Activated T-cell treated with anti-CD3 and anti-CD28 coated beads, Interleukin-2, amount 50 U/mL, for 48 hours (primary cell): ENCODE measurements at regions not wholly inside any gene's neighbourhood (a gene's known extent, or its start where the extent isn't known, plus 50 kb on each side); places are given as distances from the start of the nearest gene placed in this dataset.
"Not testable (repeated sequence)": the region's sequence is repeated elsewhere in the genome, so short reads cannot be mapped to it uniquely, and the experiment has no call there.

Experiments used
- DNase-seq, 2 experiments: peaks; one replicate each; pipeline ENCODE4 v3.0.0-alpha.2; 2020

DNA sequence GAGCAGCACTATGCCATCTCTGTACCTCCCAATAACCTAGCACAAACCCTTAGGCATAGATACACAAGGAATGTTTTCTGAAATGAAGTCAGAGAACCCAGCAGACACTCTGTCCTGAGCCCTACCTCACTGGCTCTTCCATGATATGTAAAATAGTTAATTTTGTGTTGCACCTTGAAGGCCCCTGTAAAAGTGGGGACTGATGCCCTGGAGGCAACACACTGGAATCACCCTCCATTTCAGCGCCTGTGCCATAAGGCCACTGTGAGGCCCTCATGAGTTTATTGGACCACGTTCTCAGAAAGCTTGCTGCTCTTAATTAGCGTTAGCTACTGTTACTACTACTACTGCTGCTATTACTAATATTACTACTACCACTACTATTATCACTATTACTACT is 670.1 kb upstream of the SOX11 start:
- DNase-seq, result no peak

GRCh38 chr2:5022708-5023635 is 669.2 kb upstream of the SOX11 start:
- not testable (repeated sequence) for DNase-seq

- no peak for DNase-seq
Measured at GRCh38 chr2:5026571-5027234, 665.5 kb upstream of the SOX11 start.

DNA sequence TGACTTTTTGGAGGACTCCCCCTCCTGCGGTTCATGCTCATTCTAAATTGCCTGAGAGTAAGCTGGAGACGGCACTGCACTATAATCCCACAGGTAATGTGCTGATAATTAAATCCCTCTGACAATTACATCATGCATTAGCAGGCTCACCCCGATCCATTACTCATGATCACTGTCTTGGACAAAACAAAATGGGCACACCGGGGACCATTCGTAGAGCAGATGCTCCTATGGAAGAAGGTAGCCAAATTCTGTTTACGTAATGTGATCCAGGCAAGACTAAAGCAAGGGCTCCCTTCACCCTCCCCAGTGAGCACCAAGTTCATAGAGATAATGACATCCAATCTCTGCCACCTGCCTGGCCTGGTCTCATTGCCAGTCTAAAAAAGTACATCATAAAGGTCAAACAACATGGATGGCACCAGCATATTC is 657.1 kb upstream of the SOX11 start:
- no peak for DNase-seq

- no peak for DNase-seq
Measured at GRCh38 chr2:5036256-5036655, 655.9 kb upstream of the SOX11 start.

- DNase-seq, result no peak
Measured at GRCh38 chr2:5039241-5039975, 652.8 kb upstream of the SOX11 start.

GRCh38 chr2:5040571-5040970 is 651.6 kb upstream of the SOX11 start:
- DNase-seq, result no peak

GRCh38 chr2:5041501-5041900 is 650.7 kb upstream of the SOX11 start:
- no peak for DNase-seq

DNA sequence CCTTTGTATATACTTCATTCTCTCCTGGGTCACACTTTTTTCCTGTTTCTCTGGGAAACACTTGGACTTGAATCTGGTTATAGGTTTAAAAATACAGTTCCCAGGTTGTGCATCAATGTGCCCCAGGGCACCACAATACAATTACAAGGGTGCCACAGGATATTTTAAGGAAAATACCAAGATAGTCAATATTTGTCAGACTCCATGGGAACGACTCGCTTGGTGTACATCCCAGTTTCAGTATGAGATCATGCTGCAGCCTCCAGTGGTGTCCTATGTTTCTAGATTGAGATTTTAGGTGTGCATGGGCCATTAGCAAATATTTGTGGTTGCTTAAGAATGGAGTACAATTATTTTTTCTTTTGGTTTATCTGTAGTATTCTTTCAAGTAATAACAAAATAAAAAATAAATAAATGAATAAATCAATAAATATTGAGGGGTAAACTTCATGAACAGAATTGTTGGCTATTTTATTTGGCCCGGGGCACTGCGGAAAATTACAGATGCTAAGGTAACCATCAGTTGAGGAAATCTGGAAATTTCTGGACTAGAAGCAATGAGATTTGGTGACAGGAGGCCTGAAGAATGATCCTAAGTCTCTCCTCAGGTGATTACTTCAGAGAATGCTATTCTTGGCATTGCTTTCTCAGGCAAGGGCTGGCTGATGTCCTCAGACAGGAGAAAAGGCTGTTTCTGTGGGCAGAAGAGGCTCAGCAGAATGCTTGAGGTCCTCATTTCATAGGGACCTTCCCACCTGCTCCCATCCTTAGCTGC is 649.3 kb upstream of the SOX11 start:
- no peak for DNase-seq

GRCh38 chr2:5051300-5051699 is 640.9 kb upstream of the SOX11 start:
- no peak for DNase-seq

- DNase-seq, result no peak
Measured at GRCh38 chr2:5052905-5053304, 639.3 kb upstream of the SOX11 start.

GRCh38 chr2:5057891-5058351 is 634.3 kb upstream of the SOX11 start:
- DNase-seq, result no peak

DNA sequence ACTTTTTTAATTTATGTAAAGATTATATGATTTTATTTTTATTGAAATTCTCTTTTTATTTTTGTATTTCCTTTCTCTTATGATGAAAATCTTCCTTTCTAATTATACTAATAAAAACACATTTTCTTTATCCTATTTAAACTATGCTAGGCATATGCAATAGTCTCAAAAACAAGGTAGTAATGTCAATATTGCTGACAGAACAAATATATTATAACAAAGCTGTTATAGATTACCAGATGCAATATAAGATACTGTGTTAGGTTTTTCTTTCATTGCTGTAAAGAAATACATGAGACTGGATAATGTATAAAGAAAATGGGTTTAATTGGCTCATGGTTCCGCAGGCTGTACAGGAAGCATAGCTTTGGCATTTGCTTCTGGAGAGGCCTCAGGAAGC is 631.2 kb upstream of the SOX11 start:
- DNase-seq, result no peak

DNA sequence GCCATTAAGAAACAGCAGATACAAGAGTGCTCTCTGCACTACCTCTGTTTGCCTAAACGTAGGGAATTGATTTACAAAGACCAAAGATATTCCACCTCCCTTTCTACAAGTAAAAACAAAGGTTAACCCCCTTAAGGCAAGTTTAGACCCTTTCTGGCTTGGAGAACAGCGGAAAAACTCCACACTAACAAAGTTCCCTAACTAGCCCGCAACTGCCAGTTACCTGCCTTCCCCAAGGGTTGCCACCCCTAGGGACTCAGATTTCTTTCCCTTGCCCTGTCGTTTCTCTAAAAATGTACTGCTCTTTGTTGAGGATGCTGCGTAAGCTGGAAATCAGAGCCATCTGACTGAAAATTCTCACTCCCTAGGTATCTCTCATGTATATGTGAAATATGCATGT is 627.5 kb upstream of the SOX11 start:
- no peak for DNase-seq

- DNase-seq, result no peak
Measured at GRCh38 chr2:5067816-5068215, 624.4 kb upstream of the SOX11 start.

DNA sequence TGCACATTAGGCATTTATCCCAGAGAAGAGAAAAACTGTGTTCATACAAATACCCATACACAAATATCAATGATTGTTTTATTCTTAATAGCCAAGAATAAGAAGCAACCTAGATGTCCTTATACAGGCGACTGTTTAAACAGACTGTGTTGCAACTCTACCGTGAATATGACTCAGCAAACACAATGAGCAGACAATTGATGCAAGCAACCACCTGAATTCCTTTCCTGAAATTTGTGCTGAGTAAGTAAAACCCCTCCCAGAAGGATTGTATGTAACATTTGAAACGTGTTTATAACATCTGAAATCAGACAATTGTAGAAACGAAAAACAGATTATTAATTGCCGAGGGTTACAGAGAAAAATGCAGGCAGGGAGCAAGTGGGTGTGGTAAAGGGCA is 621.9 kb upstream of the SOX11 start:
- no peak for DNase-seq

GRCh38 chr2:5074733-5075132 is 617.5 kb upstream of the SOX11 start:
- DNase-seq, result no peak

DNA sequence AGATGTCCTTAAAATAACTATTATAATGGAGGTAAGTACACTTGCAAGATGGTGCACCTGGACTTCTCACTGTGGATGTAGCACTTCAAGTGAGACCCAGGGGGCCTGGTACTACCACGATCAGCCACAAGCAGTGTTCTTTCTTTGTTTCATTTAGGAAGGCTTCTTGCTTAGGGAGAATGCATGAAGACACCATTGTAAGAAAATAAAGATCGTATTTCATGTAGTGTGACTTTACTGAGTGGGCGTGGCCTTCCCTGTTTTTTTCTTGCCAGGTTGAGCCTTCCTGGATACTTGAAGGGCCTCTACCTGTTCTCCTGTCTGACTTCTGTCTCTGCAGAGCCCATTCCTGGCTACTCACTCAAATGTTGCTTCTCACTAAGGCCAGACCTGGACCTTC is 615.6 kb upstream of the SOX11 start:
- no peak for DNase-seq

DNA sequence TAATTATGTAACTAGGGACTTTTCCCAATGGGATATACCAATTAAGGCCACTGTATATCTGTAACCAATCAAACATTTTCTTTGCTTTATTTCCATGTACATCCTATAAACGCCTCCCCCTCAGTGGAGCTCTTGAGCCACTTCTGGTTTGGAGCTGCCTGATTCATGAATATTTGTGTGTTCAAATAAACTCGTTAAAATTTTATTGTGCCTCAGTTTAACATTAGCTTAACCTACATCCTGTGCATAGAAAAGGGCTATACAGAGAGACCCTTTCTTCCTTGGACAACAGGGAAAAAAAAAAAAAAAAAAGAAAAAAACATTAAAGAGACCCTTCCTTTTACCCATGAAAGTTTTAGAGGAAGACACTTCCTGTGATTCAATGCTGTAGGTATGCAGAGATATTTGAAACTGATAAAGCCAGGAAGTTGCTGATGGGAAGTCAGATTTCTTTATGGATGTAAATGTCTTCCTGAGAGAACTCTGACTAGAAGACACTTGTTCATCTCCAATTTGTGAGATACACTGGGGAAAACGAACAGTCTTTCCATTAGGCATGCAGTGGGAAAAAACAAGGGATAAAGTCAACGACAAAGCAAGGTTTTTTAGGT is 614.6 kb upstream of the SOX11 start:
- no peak for DNase-seq

- no peak for DNase-seq
Measured at GRCh38 chr2:5083402-5083801, 608.8 kb upstream of the SOX11 start.

DNA sequence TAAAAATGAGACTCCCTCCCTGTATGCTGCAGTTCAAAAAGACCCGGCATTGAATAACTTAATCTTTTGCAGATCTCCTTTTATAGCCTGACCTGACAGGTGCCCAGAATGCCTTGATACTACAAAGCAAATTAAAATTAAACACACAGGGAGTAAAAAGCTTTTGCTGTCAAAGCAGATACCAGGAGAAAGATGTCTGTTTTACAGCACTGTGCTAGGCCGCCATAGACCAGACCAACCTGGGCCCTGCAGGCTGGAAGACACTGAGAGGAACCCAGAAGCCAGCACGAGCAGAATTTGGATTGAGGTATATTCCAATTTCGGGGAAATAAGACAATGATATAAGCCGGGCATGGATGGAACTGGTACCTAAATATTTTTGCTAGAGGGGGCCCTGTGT is 602.8 kb upstream of the SOX11 start:
- no peak for DNase-seq

DNA sequence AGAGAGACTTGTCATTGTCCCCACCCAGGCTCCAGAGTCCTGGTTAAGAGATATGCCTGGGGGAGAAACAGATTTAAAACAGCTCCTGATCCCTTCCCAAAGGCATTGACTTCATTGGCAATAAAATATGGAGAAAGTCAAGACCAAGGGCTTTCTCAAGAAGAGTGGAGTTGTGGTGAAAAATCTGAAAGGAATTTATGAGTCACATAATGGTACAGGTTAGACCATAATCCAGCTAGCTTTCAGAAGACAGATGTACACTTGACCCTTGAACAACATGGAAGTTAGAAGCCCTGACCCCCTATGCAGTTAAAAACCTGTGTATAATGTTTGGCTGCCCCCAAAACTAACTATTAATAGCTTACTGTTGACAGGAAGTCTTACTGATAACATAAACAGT is 599.1 kb upstream of the SOX11 start:
- no peak for DNase-seq
